Caco-2 (cell line): ENCODE measurements at regions not wholly inside any gene's neighbourhood (a gene's known extent, or its start where the extent isn't known, plus 50 kb on each side); places are given as distances from the start of the nearest gene placed in this dataset.
A peak's percentile ranks its signal among the peaks of the same experiment; 100 is the strongest.

ENCODE experiments used
- BruUV-seq: library from RNA; stranded (reverse); fragments of 400-500 nt; replicated peaks from 2 replicates; lab custom pipeline; 2021; lab: Mats Ljungman, UMichigan
- CTCF ChIA-PET: fragments of 300-600 bp; sonication (Branson Sonifier 250); formaldehyde crosslinking; loops from one replicate; lab custom pipeline; 2022; ENCODE audit warnings: antibody characterized with exemption; lab: Charles Lee
- POLR2A ChIA-PET: fragments of 300-600 bp; sonication (Branson Sonifier 250); formaldehyde crosslinking; loops from one replicate; lab custom pipeline; 2022; ENCODE audit warnings: antibody characterized with exemption; lab: Charles Lee
- DNase-seq, 2 experiments: peaks; one replicate each; pipeline versions ENCODE4 v3.0.0 to v3.0.0-alpha.2; 2020 to 2022
- H3K27me3 ChIP-seq: replicated peaks from 2 replicates; pipeline ENCODE4 v1.6.0; 2011; ENCODE audit warnings: low read length; ENCODE audit not compliant: control insufficient read depth, insufficient read depth
- H3K36me3 ChIP-seq: 2 replicates; pipeline ENCODE4 v1.5.1; 2011; ENCODE audit warnings: low read length; ENCODE audit not compliant: control insufficient read depth, insufficient read depth
- H3K4me1 ChIP-seq: fragments of 250-450 bp; sonication (Bioruptor Pico); 2 replicates; pipeline ENCODE4 v1.5.1; 2020; ENCODE audit warnings: mild to moderate bottlenecking
- H3K4me3 ChIP-seq: 2 replicates; pipeline ENCODE4 v1.5.1; 2011; ENCODE audit warnings: low read depth, mild to moderate bottlenecking, control low read depth, low read length
- H3K9me3 ChIP-seq: fragments of 250-450 bp; sonication (Bioruptor Pico); 2 replicates; pipeline ENCODE4 v1.5.1; 2020; ENCODE audit warnings: mild to moderate bottlenecking, moderate library complexity
- H3K27ac Mint-ChIP-seq: one replicate; pipeline ENCODE4 v1.8.0; 2022; ENCODE audit warnings: mixed read lengths; ENCODE audit not compliant: unreplicated experiment
- H3K27me3 Mint-ChIP-seq: one replicate; pipeline ENCODE4 v1.8.0; 2022; ENCODE audit warnings: mixed read lengths; ENCODE audit not compliant: insufficient read depth, unreplicated experiment
- H3K36me3 Mint-ChIP-seq: one replicate; pipeline ENCODE4 v1.8.0; 2022; ENCODE audit warnings: mild to moderate bottlenecking, mixed read lengths; ENCODE audit not compliant: insufficient read depth, unreplicated experiment
- H3K4me1 Mint-ChIP-seq: one replicate; pipeline ENCODE4 v1.8.0; 2022; ENCODE audit warnings: low read depth, mixed read lengths; ENCODE audit not compliant: unreplicated experiment
- H3K4me3 Mint-ChIP-seq: one replicate; pipeline ENCODE4 v1.8.0; 2022; ENCODE audit warnings: mild to moderate bottlenecking, moderate library complexity, mixed read lengths; ENCODE audit not compliant: unreplicated experiment
- H3K9me3 Mint-ChIP-seq: one replicate; pipeline ENCODE4 v1.8.0; 2022; ENCODE audit warnings: mixed read lengths; ENCODE audit not compliant: unreplicated experiment
- CTCF ChIP-seq, 2 experiments: fragments of 200-600 bp in 1 of 2; IDR thresholded peaks; 1 replicate in 1 of 2; 2 replicates in 1 of 2; pipeline versions ENCODE4 v1.5.1 to v1.8.0; 2011 to 2022; ENCODE audit warnings: antibody characterized with exemption in 1 of 2, control low read depth in 1 of 2, inconsistent platforms in 1 of 2, low read depth in 1 of 2, low read length in 1 of 2, mild to moderate bottlenecking in 1 of 2, moderate library complexity in 1 of 2; ENCODE audit not compliant: insufficient read depth in 1 of 2, severe bottlenecking in 1 of 2, unreplicated experiment in 1 of 2
- intact Hi-C: fragments of 100-400 bp; cut with micrococcal nuclease; formaldehyde crosslinking; loops from one replicate; pipeline ENCODE4 v1.10.0; 2022; ENCODE audit not compliant: unreplicated experiment

- H3K9me3 ChIP-seq, result no peaks in the 10 kb centered on the region
- DNase-seq, result peak in 1 of 2 experiments; percentile 21
- no TSS peak for BruUV-seq
- Mint-ChIP-seq H3K4me1 (no peaks in the 10 kb centered on the region), H3K9me3 (no peaks in the 10 kb centered on the region), H3K27me3 (no peaks in the 10 kb centered on the region), H3K4me3 (no peak overlapping the region), H3K36me3 (no peaks in the 10 kb centered on the region), H3K27ac (no peak overlapping the region)
- no peaks in the 10 kb centered on the region for H3K4me1 ChIP-seq
- POLR2A ChIA-PET, result no interaction called here
- H3K27me3 ChIP-seq, result no peaks in the 10 kb centered on the region
- intact Hi-C loops, result loop anchor here (5.0 kb wide), 1 partner anchor 58 kb away; no protein-coding TSS in a partner anchor
- no peaks in the 10 kb centered on the region for H3K36me3 ChIP-seq
- H3K4me3 ChIP-seq, result no peak overlapping the region
- CTCF ChIA-PET, result no interaction called here
- TF ChIP-seq CTCF (IDR thresholded peaks at IDR 0.05; ENCODE audit: insufficient read depth in 1 of 2, low read depth in 1 of 2, low read length in 1 of 2, severe bottlenecking in 1 of 2, unreplicated experiment in 1 of 2), result no peak
These were observed 445.6 kb downstream of the SOX6 start for GRCh38 chr11:15910761-15911160.

GRCh38 chr11:15911377-15912044 lies 444.8 kb downstream of the SOX6 start:
- no peaks in the 10 kb centered on the region for H3K27me3 ChIP-seq
- H3K4me3 Mint-ChIP-seq, result no peak overlapping the region
- no peaks in the 10 kb centered on the region for H3K4me1 Mint-ChIP-seq
- peak in 1 of 2 experiments; percentile 16 for DNase-seq
- no peaks in the 10 kb centered on the region for H3K36me3 Mint-ChIP-seq
- CTCF ChIA-PET, result no interaction called here
- H3K9me3 Mint-ChIP-seq, result no peaks in the 10 kb centered on the region
- no peak for TF ChIP-seq CTCF (IDR thresholded peaks at IDR 0.05; ENCODE audit: insufficient read depth in 1 of 2, low read depth in 1 of 2, low read length in 1 of 2, severe bottlenecking in 1 of 2, unreplicated experiment in 1 of 2)
- BruUV-seq, result no TSS peak
- H3K4me3 ChIP-seq, result no peak overlapping the region
- intact Hi-C loops, result loop anchor here (5.0 kb wide), 1 partner anchor 59 kb away; no protein-coding TSS in a partner anchor
- no peaks in the 10 kb centered on the region for H3K36me3 ChIP-seq
- POLR2A ChIA-PET, result no interaction called here
- no peaks in the 10 kb centered on the region for H3K4me1 ChIP-seq
- no peaks in the 10 kb centered on the region for H3K9me3 ChIP-seq
- H3K27me3 Mint-ChIP-seq, result no peaks in the 10 kb centered on the region
- H3K27ac Mint-ChIP-seq, result no peak overlapping the region

- H3K27me3 Mint-ChIP-seq, result no peaks in the 10 kb centered on the region
- no peaks in the 10 kb centered on the region for H3K36me3 ChIP-seq
- intact Hi-C loops, result loop anchor here (5.0 kb wide), 1 partner anchor 60 kb away; no protein-coding TSS in a partner anchor
- no peaks in the 10 kb centered on the region for H3K4me1 Mint-ChIP-seq
- CTCF ChIA-PET, result interaction anchor here (1.4 kb wide), 1 partner anchor 701 kb away, joined by 3 read pairs; no protein-coding TSS in a partner anchor
- POLR2A ChIA-PET, result no interaction called here
- no peaks in the 10 kb centered on the region for H3K36me3 Mint-ChIP-seq
- no peaks in the 10 kb centered on the region for H3K4me1 ChIP-seq
- H3K9me3 ChIP-seq, result 0 out of 2 replicates have a peak, but pooled peaks cover 3% of the 10 kb centered on the region
- H3K9me3 Mint-ChIP-seq, result no peaks in the 10 kb centered on the region
- no peak overlapping the region for H3K4me3 ChIP-seq
- no peak for TF ChIP-seq CTCF (IDR thresholded peaks at IDR 0.05; ENCODE audit: insufficient read depth in 1 of 2, low read depth in 1 of 2, low read length in 1 of 2, severe bottlenecking in 1 of 2, unreplicated experiment in 1 of 2)
- no peak overlapping the region for H3K4me3 Mint-ChIP-seq
- peak in 1 of 2 experiments; percentile 5 for DNase-seq
- no peaks in the 10 kb centered on the region for H3K27me3 ChIP-seq
- H3K27ac Mint-ChIP-seq, result no peak overlapping the region
- no TSS peak for BruUV-seq
These were observed 444.1 kb downstream of the SOX6 start for GRCh38 chr11:15912291-15912690.
